Peyer's patch (tissue), 4 donors: ENCODE measurements at regions not wholly inside any gene's neighbourhood (a gene's known extent, or its start where the extent isn't known, plus 50 kb on each side); places are given as distances from the start of the nearest gene placed in this dataset.

Experiments
- POLR2A ChIP-seq, 2 donors: fragments of 450-650 bp; IDR thresholded peaks; one replicate each; pipeline ENCODE4 v1.5.1; 2017; ENCODE audit warnings: antibody characterized with exemption in 2 of 2, mild to moderate bottlenecking in 2 of 2, moderate library complexity in 2 of 2
- TF ChIP-seq, protein P1 (sequence below), 6 experiments: fragments of 450-650 bp in 4 of 6; fragments of 200-600 bp in 2 of 6; sonication (generic) in 1 of 6; IDR thresholded peaks; one replicate each; pipeline ENCODE4 v1.5.1; 2017 to 2019; ENCODE audit warnings: antibody characterized with exemption in 6 of 6, mild to moderate bottlenecking in 3 of 6, moderate library complexity in 1 of 6

DNA sequence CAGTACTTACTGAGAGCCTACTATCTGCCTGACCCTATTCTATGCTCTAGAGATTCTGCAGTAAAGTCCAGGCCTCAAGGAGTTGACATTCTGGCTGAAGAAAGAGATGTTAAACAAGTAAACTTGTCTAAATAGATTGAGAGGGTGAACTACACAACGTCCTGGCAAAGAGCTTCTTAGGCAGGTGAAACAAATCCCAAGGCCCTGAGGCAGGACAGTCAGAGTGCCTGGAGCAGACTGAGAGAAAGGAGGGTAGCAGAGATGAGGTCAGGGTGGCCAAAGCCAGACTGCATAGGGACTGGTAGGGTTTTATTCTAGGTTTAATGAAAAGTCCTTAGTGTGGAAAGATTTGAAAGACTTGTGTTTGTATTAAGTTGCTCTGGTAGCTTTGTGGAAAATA lies 84.5 kb upstream of the ATP11B start:
- TF ChIP-seq, protein P1, sequence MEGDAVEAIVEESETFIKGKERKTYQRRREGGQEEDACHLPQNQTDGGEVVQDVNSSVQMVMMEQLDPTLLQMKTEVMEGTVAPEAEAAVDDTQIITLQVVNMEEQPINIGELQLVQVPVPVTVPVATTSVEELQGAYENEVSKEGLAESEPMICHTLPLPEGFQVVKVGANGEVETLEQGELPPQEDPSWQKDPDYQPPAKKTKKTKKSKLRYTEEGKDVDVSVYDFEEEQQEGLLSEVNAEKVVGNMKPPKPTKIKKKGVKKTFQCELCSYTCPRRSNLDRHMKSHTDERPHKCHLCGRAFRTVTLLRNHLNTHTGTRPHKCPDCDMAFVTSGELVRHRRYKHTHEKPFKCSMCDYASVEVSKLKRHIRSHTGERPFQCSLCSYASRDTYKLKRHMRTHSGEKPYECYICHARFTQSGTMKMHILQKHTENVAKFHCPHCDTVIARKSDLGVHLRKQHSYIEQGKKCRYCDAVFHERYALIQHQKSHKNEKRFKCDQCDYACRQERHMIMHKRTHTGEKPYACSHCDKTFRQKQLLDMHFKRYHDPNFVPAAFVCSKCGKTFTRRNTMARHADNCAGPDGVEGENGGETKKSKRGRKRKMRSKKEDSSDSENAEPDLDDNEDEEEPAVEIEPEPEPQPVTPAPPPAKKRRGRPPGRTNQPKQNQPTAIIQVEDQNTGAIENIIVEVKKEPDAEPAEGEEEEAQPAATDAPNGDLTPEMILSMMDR (IDR thresholded peaks at IDR 0.05) = no peak
- TF ChIP-seq POLR2A (IDR thresholded peaks at IDR 0.05) = no peak
